Kidney epithelial cell (primary cell): ENCODE measurements at regions not wholly inside any gene's neighbourhood (a gene's known extent, or its start where the extent isn't known, plus 50 kb on each side); places are given as distances from the start of the nearest gene placed in this dataset.

Source experiments
- DNase-seq: peaks from one replicate; pipeline ENCODE4 v3.0.0-alpha.2; 2010; ENCODE audit warnings: low read depth
- H3K27me3 ChIP-seq: 2 replicates; pipeline ENCODE4 v1.6.0; 2011; ENCODE audit warnings: low read length; ENCODE audit not compliant: control insufficient read depth, insufficient read depth
- H3K36me3 ChIP-seq: 2 replicates; pipeline ENCODE4 v1.5.1; 2011; ENCODE audit warnings: low read length; ENCODE audit not compliant: control insufficient read depth, insufficient read depth
- H3K4me3 ChIP-seq: 2 replicates; pipeline ENCODE4 v1.5.1; 2011; ENCODE audit warnings: low read depth, mild to moderate bottlenecking, control low read depth, low read length
- TF ChIP-seq, protein P1 (sequence below): IDR thresholded peaks from 2 replicates; pipeline ENCODE4 v1.5.1; 2011; ENCODE audit warnings: mild to moderate bottlenecking, moderate library complexity, low read length, control low read depth, inconsistent platforms; ENCODE audit not compliant: insufficient read depth, poor library complexity, severe bottlenecking

DNA sequence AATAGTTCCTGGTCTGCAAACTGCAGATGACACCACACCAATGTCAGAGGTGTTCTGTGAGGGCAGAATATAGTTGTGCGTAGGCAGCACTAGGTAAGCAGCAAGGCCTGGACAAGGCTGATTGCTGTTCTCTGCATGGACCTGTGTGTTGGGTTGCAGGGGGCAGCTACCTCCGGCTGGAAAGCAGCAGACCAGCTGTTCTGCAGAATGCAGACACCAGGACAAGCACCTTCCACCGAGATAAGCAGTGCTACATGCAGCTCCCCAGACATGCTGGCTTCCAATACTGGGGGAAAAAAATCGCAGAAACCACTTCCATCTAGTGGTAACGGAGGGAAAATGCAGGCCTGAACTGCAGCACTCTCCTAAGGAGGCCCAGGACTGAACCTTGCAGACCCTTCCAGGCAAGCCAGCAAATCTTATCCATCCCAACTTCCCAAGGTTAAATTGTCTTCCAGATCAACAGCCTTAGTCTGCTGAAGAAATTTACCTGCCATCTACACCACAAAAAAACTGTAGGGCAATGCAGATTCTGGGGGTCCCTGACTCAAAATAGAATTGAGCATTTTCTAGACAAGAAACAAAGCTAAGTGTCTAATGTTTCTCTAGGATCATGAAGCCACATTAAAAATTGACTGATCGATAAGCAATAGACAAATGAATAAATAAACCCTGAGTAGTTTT lies 50.5 kb upstream of the COBL start:
- H3K4me3 ChIP-seq = no peak overlapping the region
- TF ChIP-seq, protein P1, sequence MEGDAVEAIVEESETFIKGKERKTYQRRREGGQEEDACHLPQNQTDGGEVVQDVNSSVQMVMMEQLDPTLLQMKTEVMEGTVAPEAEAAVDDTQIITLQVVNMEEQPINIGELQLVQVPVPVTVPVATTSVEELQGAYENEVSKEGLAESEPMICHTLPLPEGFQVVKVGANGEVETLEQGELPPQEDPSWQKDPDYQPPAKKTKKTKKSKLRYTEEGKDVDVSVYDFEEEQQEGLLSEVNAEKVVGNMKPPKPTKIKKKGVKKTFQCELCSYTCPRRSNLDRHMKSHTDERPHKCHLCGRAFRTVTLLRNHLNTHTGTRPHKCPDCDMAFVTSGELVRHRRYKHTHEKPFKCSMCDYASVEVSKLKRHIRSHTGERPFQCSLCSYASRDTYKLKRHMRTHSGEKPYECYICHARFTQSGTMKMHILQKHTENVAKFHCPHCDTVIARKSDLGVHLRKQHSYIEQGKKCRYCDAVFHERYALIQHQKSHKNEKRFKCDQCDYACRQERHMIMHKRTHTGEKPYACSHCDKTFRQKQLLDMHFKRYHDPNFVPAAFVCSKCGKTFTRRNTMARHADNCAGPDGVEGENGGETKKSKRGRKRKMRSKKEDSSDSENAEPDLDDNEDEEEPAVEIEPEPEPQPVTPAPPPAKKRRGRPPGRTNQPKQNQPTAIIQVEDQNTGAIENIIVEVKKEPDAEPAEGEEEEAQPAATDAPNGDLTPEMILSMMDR = peak; percentile 78
- H3K27me3 ChIP-seq = no peaks in the 10 kb centered on the region
- DNase-seq = no peak
- H3K36me3 ChIP-seq = no peaks in the 10 kb centered on the region
